GM13977 (cell line): ENCODE measurements at regions not wholly inside any gene's neighbourhood (a gene's known extent, or its start where the extent isn't known, plus 50 kb on each side); places are given as distances from the start of the nearest gene placed in this dataset.

Source experiments
- DNase-seq: peaks from one replicate; pipeline ENCODE4 v3.0.0; 2012; ENCODE audit warnings: low spot score
- CTCF ChIP-seq: IDR thresholded peaks from 2 replicates; pipeline ENCODE4 v1.5.1; 2012; ENCODE audit warnings: mild to moderate bottlenecking, control low read depth; ENCODE audit not compliant: insufficient read depth; ENCODE audit errors: extremely low read depth, missing control alignments
- in situ Hi-C: fragments of 300-500 bp; cut with MboI; formaldehyde crosslinking; loops from one replicate; pipeline ENCODE4 v1.12.0; 2022; ENCODE audit warnings: low sequenced_read_pairs, low pct_unique_long_range_greater_than_20kb, mixed read lengths, inconsistent platforms; ENCODE audit not compliant: unreplicated experiment

GRCh38 chr14:61132336-61132735 lies 148.8 kb downstream of the TMEM30B start:
- no peak for DNase-seq
- in situ Hi-C loops, result no loop called here
- no peak for TF ChIP-seq CTCF

- no peak for DNase-seq
- in situ Hi-C loops, result no loop called here
- no peak for TF ChIP-seq CTCF
Observed at GRCh38 chr14:61130512-61131260, 149.6 kb downstream of the SLC38A6 start.

GRCh38 chr14:61129168-61129745 lies 148.2 kb downstream of the SLC38A6 start:
- no peak for DNase-seq
- in situ Hi-C loops, result no loop called here
- no peak for TF ChIP-seq CTCF

- in situ Hi-C loops, result no loop called here
- no peak for TF ChIP-seq CTCF
- DNase-seq, result no peak
Observed at GRCh38 chr14:61128382-61129167, 147.5 kb downstream of the SLC38A6 start.

- no peak for TF ChIP-seq CTCF
- in situ Hi-C loops, result no loop called here
- DNase-seq, result no peak
Observed at GRCh38 chr14:61126603-61127498, 145.8 kb downstream of the SLC38A6 start.

- in situ Hi-C loops, result no loop called here
- no peak for TF ChIP-seq CTCF
Observed at GRCh38 chr14:61125867-61126572, 145.0 kb downstream of the SLC38A6 start.

More at GRCh38 chr14:61125867-61126572, 145.0 kb downstream of the SLC38A6 start:
- DNase-seq, result no peak
